Breast epithelium (tissue), 4 donors: ENCODE measurements at regions not wholly inside any gene's neighbourhood (a gene's known extent, or its start where the extent isn't known, plus 50 kb on each side); places are given as distances from the start of the nearest gene placed in this dataset.

Experiments
- DNase-seq, 2 donors: peaks; one replicate each; pipeline ENCODE4 v3.0.0-alpha.2; 2019; ENCODE audit warnings: low spot score in 2 of 2
- H3K27ac ChIP-seq, 2 donors: fragments of 200-600 bp; sonication (generic) in 1 of 2; one replicate each; pipeline ENCODE4 v1.5.1; 2016 to 2019; ENCODE audit warnings: mild to moderate bottlenecking in 1 of 2
- H3K27me3 ChIP-seq, 2 donors: fragments of 200-600 bp; sonication (generic) in 1 of 2; one replicate each; pipeline versions ENCODE4 v1.5.1 to v1.6.0; 2017 to 2019; ENCODE audit warnings: control low read depth in 1 of 2, mild to moderate bottlenecking in 1 of 2
- H3K36me3 ChIP-seq: fragments of 200-600 bp; one replicate; pipeline ENCODE4 v1.5.1; 2019
- H3K4me1 ChIP-seq, 2 donors: fragments of 200-600 bp; sonication (generic); one replicate each; pipeline ENCODE4 v1.5.1; 2016 to 2019; ENCODE audit warnings: control low read depth in 1 of 2
- H3K4me3 ChIP-seq, 3 donors: fragments of 200-600 bp; sonication (generic); 1 replicate in 2 of 3; 2 replicates in 1 of 3; pipeline ENCODE4 v1.5.1; 2016 to 2019; ENCODE audit warnings: mild to moderate bottlenecking in 3 of 3, moderate library complexity in 2 of 3
- H3K9me3 ChIP-seq, 2 donors: fragments of 200-600 bp; sonication (generic) in 1 of 2; one replicate each; pipeline ENCODE4 v1.5.1; 2016 to 2019; ENCODE audit warnings: control low read depth in 1 of 2
- POLR2A ChIP-seq: fragments of 450-650 bp; IDR thresholded peaks from one replicate; pipeline ENCODE4 v1.6.1; 2016; ENCODE audit warnings: antibody characterized with exemption, mild to moderate bottlenecking, moderate library complexity
- POLR2AphosphoS5 ChIP-seq, 3 donors: sonication (generic); formaldehyde crosslinking; IDR thresholded peaks; one replicate each; pipeline ENCODE4 v1.6.1; 2017; ENCODE audit warnings: antibody characterized with exemption in 3 of 3
- intact Hi-C: fragments of 100-400 bp; cut with DNase I; formaldehyde crosslinking; loops from one replicate; pipeline ENCODE4 v1.15.1; 2023; ENCODE audit warnings: low total_unique reads
- TF ChIP-seq, protein P1 (sequence below), 3 donors: fragments of 450-650 bp; IDR thresholded peaks; one replicate each; pipeline ENCODE4 v1.5.1; 2016 to 2017; ENCODE audit warnings: antibody characterized with exemption in 3 of 3, mild to moderate bottlenecking in 3 of 3, moderate library complexity in 3 of 3

DNA sequence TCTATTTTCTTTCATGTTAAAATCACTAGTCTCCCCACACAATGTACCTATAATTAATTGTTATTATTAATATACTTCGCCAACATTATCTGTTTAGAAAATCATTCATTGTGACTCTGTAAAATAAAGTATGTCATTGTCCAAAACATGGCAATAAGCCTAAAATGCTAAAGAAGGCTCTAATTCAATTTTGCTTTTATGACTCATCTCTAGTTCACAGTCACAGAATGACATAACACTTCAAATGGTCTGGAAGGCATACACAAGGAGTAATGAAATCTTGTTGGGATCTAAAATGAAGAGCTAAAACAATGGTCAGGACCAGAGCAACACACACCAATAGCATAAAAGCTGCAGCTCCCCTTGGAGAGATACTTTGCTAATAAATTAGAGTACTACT, 505.8 kb downstream of the GPAM start:
- DNase-seq = no peak
- Histone ChIP-seq H3K27me3 (no peaks in the 10 kb centered on the region), H3K27ac (no peak overlapping the region), H3K4me1 (no peaks in the 10 kb centered on the region), H3K4me3 (no peak overlapping the region), H3K9me3 (no peaks in the 10 kb centered on the region), H3K36me3 (no peaks in the 10 kb centered on the region)
- intact Hi-C loops = no loop called here
- no peak for TF ChIP-seq POLR2AphosphoS5 (IDR thresholded peaks at IDR 0.05)
- TF ChIP-seq, protein P1, sequence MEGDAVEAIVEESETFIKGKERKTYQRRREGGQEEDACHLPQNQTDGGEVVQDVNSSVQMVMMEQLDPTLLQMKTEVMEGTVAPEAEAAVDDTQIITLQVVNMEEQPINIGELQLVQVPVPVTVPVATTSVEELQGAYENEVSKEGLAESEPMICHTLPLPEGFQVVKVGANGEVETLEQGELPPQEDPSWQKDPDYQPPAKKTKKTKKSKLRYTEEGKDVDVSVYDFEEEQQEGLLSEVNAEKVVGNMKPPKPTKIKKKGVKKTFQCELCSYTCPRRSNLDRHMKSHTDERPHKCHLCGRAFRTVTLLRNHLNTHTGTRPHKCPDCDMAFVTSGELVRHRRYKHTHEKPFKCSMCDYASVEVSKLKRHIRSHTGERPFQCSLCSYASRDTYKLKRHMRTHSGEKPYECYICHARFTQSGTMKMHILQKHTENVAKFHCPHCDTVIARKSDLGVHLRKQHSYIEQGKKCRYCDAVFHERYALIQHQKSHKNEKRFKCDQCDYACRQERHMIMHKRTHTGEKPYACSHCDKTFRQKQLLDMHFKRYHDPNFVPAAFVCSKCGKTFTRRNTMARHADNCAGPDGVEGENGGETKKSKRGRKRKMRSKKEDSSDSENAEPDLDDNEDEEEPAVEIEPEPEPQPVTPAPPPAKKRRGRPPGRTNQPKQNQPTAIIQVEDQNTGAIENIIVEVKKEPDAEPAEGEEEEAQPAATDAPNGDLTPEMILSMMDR (IDR thresholded peaks at IDR 0.05) = no peak
- no peak for TF ChIP-seq POLR2A

DNA sequence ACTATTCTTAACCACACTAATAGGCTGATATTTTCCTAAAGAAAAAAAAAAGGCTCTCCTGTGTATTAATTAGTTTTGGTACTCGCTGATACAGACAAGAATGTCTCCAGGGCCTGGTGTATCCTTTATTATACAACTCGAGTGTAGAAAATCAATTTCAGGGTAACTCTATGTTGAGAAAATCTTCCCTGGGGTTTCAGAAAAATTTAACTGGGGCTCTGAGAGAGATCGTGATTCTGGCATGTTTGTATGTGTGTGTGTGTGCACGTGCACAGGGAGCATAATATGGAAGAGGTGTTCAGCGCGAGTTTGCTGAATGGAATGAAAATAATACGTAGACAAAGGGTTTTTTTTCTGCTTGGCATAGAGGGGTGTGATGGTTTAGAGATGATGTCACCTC, 496.8 kb downstream of the GPAM start:
- TF ChIP-seq, protein P1 (IDR thresholded peaks at IDR 0.05) = no peak
- TF ChIP-seq POLR2AphosphoS5 (IDR thresholded peaks at IDR 0.05) (no peak), POLR2A (no peak)
- no peak for DNase-seq
- no peak overlapping the region for H3K4me3 ChIP-seq
- intact Hi-C loops = no loop called here
- no peak overlapping the region for H3K27ac ChIP-seq
- H3K4me1 ChIP-seq = no peaks in the 10 kb centered on the region
- no peaks in the 10 kb centered on the region for H3K9me3 ChIP-seq
- H3K27me3 ChIP-seq = no peaks in the 10 kb centered on the region
- no peaks in the 10 kb centered on the region for H3K36me3 ChIP-seq

DNA sequence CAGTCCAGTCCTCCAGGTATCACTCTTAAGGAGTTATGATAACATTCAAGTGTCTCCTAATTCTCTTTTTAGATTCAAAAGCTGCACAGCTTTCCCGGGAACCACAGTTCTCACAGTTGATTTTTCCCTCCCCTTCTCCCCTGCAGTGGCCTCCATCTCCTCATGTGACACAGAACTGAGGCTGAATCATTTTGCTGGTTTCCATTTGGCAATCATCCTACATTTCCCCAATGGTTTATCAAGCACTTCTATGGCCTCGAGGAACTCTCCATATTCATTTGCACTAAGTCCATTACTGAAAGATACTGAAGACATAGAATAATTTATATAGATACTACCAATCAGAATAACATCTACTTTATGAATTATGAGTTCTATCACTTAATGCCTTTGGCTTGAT, 484.9 kb downstream of the GPAM start:
- TF ChIP-seq, protein P1 (IDR thresholded peaks at IDR 0.05) = no peak
- TF ChIP-seq POLR2A (no peak), POLR2AphosphoS5 (IDR thresholded peaks at IDR 0.05) (no peak)
- H3K27me3 ChIP-seq = no peaks in the 10 kb centered on the region
- DNase-seq = no peak

DNA sequence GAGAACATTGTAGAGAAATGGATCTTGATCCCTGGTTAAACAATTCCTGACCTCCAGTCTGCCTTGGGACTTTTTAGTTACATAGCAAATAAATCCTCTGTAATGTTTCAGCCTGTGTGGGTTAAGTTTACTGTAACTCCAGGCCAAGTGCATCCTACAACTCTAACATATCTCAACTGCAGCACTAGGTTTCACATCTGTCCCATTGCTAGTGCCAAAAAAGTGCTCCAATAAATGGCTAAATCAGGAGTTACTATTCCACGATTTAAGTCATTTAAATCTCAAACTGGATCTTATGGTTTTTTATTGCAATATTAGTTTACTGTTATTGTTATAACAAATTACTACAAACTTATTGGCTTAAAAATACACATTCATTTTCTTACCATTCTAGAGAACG, 479.6 kb downstream of the GPAM start:
- no peak overlapping the region for H3K4me3 ChIP-seq
- intact Hi-C loops = no loop called here
- no peaks in the 10 kb centered on the region for H3K4me1 ChIP-seq
- TF ChIP-seq, protein P1 (IDR thresholded peaks at IDR 0.05) = no peak
- TF ChIP-seq POLR2AphosphoS5 (IDR thresholded peaks at IDR 0.05) (no peak), POLR2A (no peak)
- DNase-seq = no peak
- no peak overlapping the region for H3K27ac ChIP-seq
- H3K27me3 ChIP-seq = no peaks in the 10 kb centered on the region
- no peaks in the 10 kb centered on the region for H3K36me3 ChIP-seq
- H3K9me3 ChIP-seq = no peaks in the 10 kb centered on the region

More for the DNA sequence above, 484.9 kb downstream of the GPAM start:
- H3K9me3 ChIP-seq = no peaks in the 10 kb centered on the region
- no peaks in the 10 kb centered on the region for H3K36me3 ChIP-seq
- H3K4me1 ChIP-seq = no peaks in the 10 kb centered on the region
- H3K27ac ChIP-seq = no peak overlapping the region
- intact Hi-C loops = no loop called here
- no peak overlapping the region for H3K4me3 ChIP-seq

DNA sequence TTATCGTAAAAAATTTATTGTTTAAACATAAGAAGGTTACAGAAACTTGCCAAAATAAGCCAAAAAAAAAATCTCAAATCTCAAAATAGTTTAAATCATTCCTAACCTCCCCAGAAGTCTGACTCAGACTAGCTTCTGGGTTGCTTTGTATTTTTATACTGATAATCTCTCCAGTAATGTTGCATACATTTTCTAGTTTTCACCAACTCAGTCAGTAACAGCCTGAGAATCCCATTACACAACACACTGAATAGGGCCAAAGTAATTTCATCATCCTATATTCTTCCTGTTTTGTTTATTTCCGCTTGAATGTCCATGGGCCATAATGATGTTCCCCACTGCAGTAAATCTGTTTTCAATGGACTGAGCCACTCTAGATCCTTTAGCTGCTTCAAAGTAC, 478.5 kb downstream of the GPAM start:
- H3K27me3 ChIP-seq = no peaks in the 10 kb centered on the region
- intact Hi-C loops = no loop called here
- TF ChIP-seq, protein P1 (IDR thresholded peaks at IDR 0.05) = no peak
- TF ChIP-seq POLR2AphosphoS5 (IDR thresholded peaks at IDR 0.05) = no peak
- no peak for TF ChIP-seq POLR2A
- no peaks in the 10 kb centered on the region for H3K4me1 ChIP-seq
- H3K4me3 ChIP-seq = no peak overlapping the region
- H3K36me3 ChIP-seq = no peaks in the 10 kb centered on the region
- H3K27ac ChIP-seq = no peak overlapping the region
- H3K9me3 ChIP-seq = no peaks in the 10 kb centered on the region
- DNase-seq = no peak
